GM19035 (cell line): ENCODE measurements at regions not wholly inside any gene's neighbourhood (a gene's known extent, or its start where the extent isn't known, plus 50 kb on each side); places are given as distances from the start of the nearest gene placed in this dataset.

Source experiments
- ATAC-seq: cut with Tn5 transposase; IDR thresholded peaks from one replicate; pipeline ENCODE4 v1.9.1; 2021; ENCODE audit not compliant: unreplicated experiment

GRCh38 chr6:44704240-44705150 is 317.0 kb downstream of the CDC5L start:
- ATAC-seq, result peak; percentile 60

- ATAC-seq, result no peak
Observed at GRCh38 chr6:44705596-44705995, 318.1 kb downstream of the CDC5L start.

GRCh38 chr6:44706011-44706410 is 318.5 kb downstream of the CDC5L start:
- ATAC-seq, result no peak

GRCh38 chr6:44708208-44708607 is 320.7 kb downstream of the CDC5L start:
- ATAC-seq, result no peak

- no peak for ATAC-seq
Observed at GRCh38 chr6:44712353-44713111, 325.0 kb downstream of the CDC5L start.

- no peak for ATAC-seq
Observed at GRCh38 chr6:44715188-44715587, 327.7 kb downstream of the CDC5L start.

- ATAC-seq, result no peak
Observed at GRCh38 chr6:44715925-44716324, 328.4 kb downstream of the CDC5L start.

- no peak for ATAC-seq
Observed at GRCh38 chr6:44717431-44717830, 329.9 kb downstream of the CDC5L start.

GRCh38 chr6:44721954-44722578 is 334.6 kb downstream of the CDC5L start:
- ATAC-seq, result no peak

GRCh38 chr6:44722736-44723135 is 335.2 kb downstream of the CDC5L start:
- no peak for ATAC-seq

- no peak for ATAC-seq
Observed at GRCh38 chr6:44723439-44724197, 336.1 kb downstream of the CDC5L start.

- no peak for ATAC-seq
Observed at GRCh38 chr6:44725070-44725469, 337.6 kb downstream of the CDC5L start.

- no peak for ATAC-seq
Observed at GRCh38 chr6:44727651-44728630, 340.4 kb downstream of the CDC5L start.

GRCh38 chr6:44730771-44731391 is 343.4 kb downstream of the CDC5L start:
- ATAC-seq, result no peak

GRCh38 chr6:44731485-44732095 is 344.1 kb downstream of the CDC5L start:
- ATAC-seq, result no peak

GRCh38 chr6:44732243-44732642 is 344.7 kb downstream of the CDC5L start:
- ATAC-seq, result no peak

- no peak for ATAC-seq
Observed at GRCh38 chr6:44733126-44733525, 345.6 kb downstream of the CDC5L start.

- ATAC-seq, result no peak
Observed at GRCh38 chr6:44733868-44734267, 346.4 kb downstream of the CDC5L start.
